Muscle of arm (tissue), 1 donor: ENCODE measurements at regions not wholly inside any gene's neighbourhood (a gene's known extent, or its start where the extent isn't known, plus 50 kb on each side); places are given as distances from the start of the nearest gene placed in this dataset.

ENCODE experiments used
- DNase-seq: peaks from one replicate; pipeline ENCODE4 v3.0.0-alpha.2; 2013

- DNase-seq, result no peak
These were observed 488.3 kb upstream of the GOLIM4 start for GRCh38 chr3:168583977-168584376.

- DNase-seq, result no peak
These were observed 486.8 kb upstream of the GOLIM4 start for GRCh38 chr3:168582503-168582902.

GRCh38 chr3:168581771-168582225 is 486.1 kb upstream of the GOLIM4 start:
- DNase-seq, result no peak

- DNase-seq, result no peak
These were observed 483.3 kb upstream of the GOLIM4 start for GRCh38 chr3:168579010-168579409.

GRCh38 chr3:168575750-168576149 is 480.0 kb upstream of the GOLIM4 start:
- no peak for DNase-seq

- no peak for DNase-seq
These were observed 478.9 kb upstream of the GOLIM4 start for GRCh38 chr3:168574455-168575158.

GRCh38 chr3:168570404-168571155 is 474.9 kb upstream of the GOLIM4 start:
- no peak for DNase-seq

GRCh38 chr3:168558728-168559411 is 463.1 kb upstream of the GOLIM4 start:
- no peak for DNase-seq

- no peak for DNase-seq
These were observed 456.5 kb upstream of the GOLIM4 start for GRCh38 chr3:168552251-168552650.

GRCh38 chr3:168548719-168549118 is 453.0 kb upstream of the GOLIM4 start:
- DNase-seq, result no peak

GRCh38 chr3:168546707-168547106 is 451.0 kb upstream of the GOLIM4 start:
- no peak for DNase-seq

- no peak for DNase-seq
These were observed 449.9 kb upstream of the GOLIM4 start for GRCh38 chr3:168545591-168545990.

GRCh38 chr3:168544097-168544957 is 448.6 kb upstream of the GOLIM4 start:
- no peak for DNase-seq

- DNase-seq, result no peak
These were observed 445.0 kb upstream of the GOLIM4 start for GRCh38 chr3:168540726-168541125.

- DNase-seq, result no peak
These were observed 444.2 kb upstream of the GOLIM4 start for GRCh38 chr3:168539909-168540308.

- no peak for DNase-seq
These were observed 439.0 kb upstream of the GOLIM4 start for GRCh38 chr3:168534761-168535160.

- no peak for DNase-seq
These were observed 437.9 kb upstream of the GOLIM4 start for GRCh38 chr3:168533600-168533999.

GRCh38 chr3:168532135-168532534 is 436.4 kb upstream of the GOLIM4 start:
- DNase-seq, result no peak

- DNase-seq, result no peak
These were observed 435.4 kb upstream of the GOLIM4 start for GRCh38 chr3:168531116-168531515.

- no peak for DNase-seq
These were observed 428.4 kb upstream of the GOLIM4 start for GRCh38 chr3:168524129-168524528.

- DNase-seq, result no peak
These were observed 421.7 kb upstream of the GOLIM4 start for GRCh38 chr3:168517249-168518071.
